ENCODE measurements at regions not wholly inside any gene's neighbourhood (a gene's known extent, or its start where the extent isn't known, plus 50 kb on each side); places are given as distances from the start of the nearest gene placed in this dataset.

DNA sequence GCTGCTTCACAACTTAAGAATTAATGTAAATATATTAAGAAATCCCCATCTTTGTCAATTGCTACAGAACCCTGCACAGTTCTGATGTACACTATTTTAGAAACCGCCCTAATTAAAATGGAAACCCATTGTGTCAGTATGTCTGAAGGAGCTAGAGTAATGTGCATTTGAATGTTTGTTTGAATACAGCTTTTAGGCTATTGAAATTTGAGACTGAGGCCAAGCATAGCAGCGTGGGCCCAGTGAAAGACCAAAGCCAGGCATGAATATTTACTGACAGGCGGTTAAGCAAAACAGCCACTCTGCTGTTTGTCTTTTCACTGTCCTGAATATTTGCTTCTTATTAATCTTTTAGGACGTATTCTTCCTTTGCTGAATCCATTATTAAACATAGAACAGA is 252.3 kb downstream of the IZUMO3 start:
- 25 to 32% (median 28%) methylated on average over 4 of the region's 4 CpGs for WGBS, 5 donors
- H3K36me3 ChIP-seq, result no peaks in the 10 kb centered on the region
- intact Hi-C loops (cut with DNase I; ENCODE audit: low total_unique reads), result no loop called here

DNA sequence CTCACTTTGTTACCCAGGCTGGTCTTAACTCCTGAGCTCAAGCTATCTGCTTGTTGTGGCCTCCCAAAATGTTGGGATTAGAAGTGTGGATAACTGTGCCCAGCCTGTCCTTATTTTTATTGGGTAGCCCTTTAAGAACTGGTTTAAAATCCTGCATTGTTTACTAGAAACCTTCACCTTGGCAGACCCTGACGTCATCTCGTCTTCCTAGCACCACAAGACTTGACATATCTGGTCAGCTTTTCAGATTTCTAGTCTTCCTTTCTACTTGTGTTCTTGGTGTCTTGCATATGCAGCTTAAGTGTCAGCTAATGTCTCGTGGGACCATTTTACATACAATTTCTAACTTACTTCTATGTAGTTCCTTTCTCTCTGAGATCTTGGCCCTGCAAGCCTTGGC is 258.9 kb downstream of the IZUMO3 start:
- Histone ChIP-seq H3K27ac (no peak overlapping the region), H3K27me3 (no peaks in the 10 kb centered on the region), H3K9me3 (peaks cover 0 to 18% (median 11%) of the 10 kb centered on the region in 4 donors), H3K4me1 (no peaks in the 10 kb centered on the region), H3K36me3 (no peaks in the 10 kb centered on the region), H3K4me3 (no peak overlapping the region)
- TF ChIP-seq, protein P1, sequence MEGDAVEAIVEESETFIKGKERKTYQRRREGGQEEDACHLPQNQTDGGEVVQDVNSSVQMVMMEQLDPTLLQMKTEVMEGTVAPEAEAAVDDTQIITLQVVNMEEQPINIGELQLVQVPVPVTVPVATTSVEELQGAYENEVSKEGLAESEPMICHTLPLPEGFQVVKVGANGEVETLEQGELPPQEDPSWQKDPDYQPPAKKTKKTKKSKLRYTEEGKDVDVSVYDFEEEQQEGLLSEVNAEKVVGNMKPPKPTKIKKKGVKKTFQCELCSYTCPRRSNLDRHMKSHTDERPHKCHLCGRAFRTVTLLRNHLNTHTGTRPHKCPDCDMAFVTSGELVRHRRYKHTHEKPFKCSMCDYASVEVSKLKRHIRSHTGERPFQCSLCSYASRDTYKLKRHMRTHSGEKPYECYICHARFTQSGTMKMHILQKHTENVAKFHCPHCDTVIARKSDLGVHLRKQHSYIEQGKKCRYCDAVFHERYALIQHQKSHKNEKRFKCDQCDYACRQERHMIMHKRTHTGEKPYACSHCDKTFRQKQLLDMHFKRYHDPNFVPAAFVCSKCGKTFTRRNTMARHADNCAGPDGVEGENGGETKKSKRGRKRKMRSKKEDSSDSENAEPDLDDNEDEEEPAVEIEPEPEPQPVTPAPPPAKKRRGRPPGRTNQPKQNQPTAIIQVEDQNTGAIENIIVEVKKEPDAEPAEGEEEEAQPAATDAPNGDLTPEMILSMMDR (IDR thresholded peaks at IDR 0.05), result no peak
- TF ChIP-seq POLR2A (IDR thresholded peaks at IDR 0.05) (no peak), EP300 (IDR thresholded peaks at IDR 0.05) (no peak), POLR2AphosphoS5 (IDR thresholded peaks at IDR 0.05) (no peak)
- no peak for DNase-seq
- intact Hi-C loops (cut with DNase I; ENCODE audit: low total_unique reads), result no loop called here
- 53 to 71% (median 66%) methylated on average over 3 of the region's 3 CpGs for WGBS, 5 donors

More for the DNA sequence above, 252.3 kb downstream of the IZUMO3 start:
- TF ChIP-seq POLR2AphosphoS5 (IDR thresholded peaks at IDR 0.05) (no peak), EP300 (IDR thresholded peaks at IDR 0.05) (no peak)
- Histone ChIP-seq H3K4me3 (no peak overlapping the region), H3K27ac (no peak overlapping the region), H3K27me3 (no peaks in the 10 kb centered on the region), H3K9me3 (peaks cover 0 to 14% (median 6%) of the 10 kb centered on the region in 4 donors), H3K4me1 (no peaks in the 10 kb centered on the region)
- DNase-seq, result no peak

DNA sequence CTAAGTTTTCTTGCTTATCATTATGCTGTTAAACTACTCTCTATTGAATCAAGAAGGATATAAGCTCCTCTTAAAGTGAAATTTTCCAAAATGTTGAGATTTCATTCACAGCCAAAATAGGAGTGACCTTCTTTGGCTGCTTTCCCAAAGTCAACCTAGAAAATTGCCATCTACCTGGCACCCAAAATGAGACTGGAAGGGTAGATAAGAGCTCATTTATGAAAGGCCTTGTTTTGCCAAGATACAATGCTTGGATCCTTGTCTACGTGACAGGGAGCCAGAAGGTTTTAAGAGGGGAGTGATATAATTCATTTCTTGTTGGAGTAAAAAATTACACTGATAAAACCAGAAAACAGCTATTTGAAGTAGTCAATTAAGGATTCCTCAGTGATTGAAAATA is 287.1 kb downstream of the IZUMO3 start:
- Histone ChIP-seq H3K9me3 (peaks cover 0 to 4% (median 2%) of the 10 kb centered on the region in 4 donors), H3K4me3 (no peak overlapping the region), H3K4me1 (no peaks in the 10 kb centered on the region), H3K36me3 (no peaks in the 10 kb centered on the region), H3K27me3 (no peaks in the 10 kb centered on the region), H3K27ac (no peak overlapping the region)
- WGBS, 5 donors, result 11 to 37% (median 29%) methylated on average over 1 of the region's 1 CpG
- no peak for DNase-seq
- TF ChIP-seq, protein P1 (IDR thresholded peaks at IDR 0.05), result no peak
- TF ChIP-seq POLR2AphosphoS5 (IDR thresholded peaks at IDR 0.05), result no peak
- TF ChIP-seq EP300 (IDR thresholded peaks at IDR 0.05), result no peak
- no peak for TF ChIP-seq POLR2A (IDR thresholded peaks at IDR 0.05)
- intact Hi-C loops (cut with DNase I; ENCODE audit: low total_unique reads), result no loop called here

DNA sequence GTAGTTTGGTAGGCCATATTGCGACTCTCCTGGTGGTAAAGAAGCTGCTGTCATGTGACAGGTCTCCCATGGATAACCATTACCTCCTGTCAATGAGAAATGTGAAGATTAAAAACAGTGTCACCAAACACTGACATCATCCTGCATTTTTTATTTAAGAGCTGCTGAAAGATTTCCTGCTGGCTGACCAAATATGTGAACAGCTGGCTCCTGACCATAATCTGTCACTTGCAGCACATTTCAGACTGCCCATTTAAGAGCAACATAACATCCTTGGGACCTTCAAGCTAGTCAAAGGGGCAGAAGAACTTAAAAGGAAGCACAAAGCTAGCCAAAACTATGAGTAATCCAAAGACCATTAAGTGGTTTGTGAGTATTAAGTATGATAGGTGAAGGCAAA is 288.0 kb downstream of the IZUMO3 start:
- no peaks in the 10 kb centered on the region for H3K27me3 ChIP-seq
- DNase-seq, result peak in 1 of 2 donors; percentile 3
- TF ChIP-seq, protein P1 (IDR thresholded peaks at IDR 0.05), result no peak
- TF ChIP-seq EP300 (IDR thresholded peaks at IDR 0.05) (no peak), POLR2AphosphoS5 (IDR thresholded peaks at IDR 0.05) (no peak), POLR2A (IDR thresholded peaks at IDR 0.05) (no peak)
- H3K27ac ChIP-seq, result no peak overlapping the region
- 72 to 80% (median 74%) methylated on average over 1 of the region's 1 CpG for whole genome bisulfite sequencing, 5 donors
- intact Hi-C loops (cut with DNase I; ENCODE audit: low total_unique reads), result no loop called here
- H3K36me3 ChIP-seq, result no peaks in the 10 kb centered on the region
- no peaks in the 10 kb centered on the region for H3K4me1 ChIP-seq
- H3K9me3 ChIP-seq, result peaks cover 0 to 12% (median 5%) of the 10 kb centered on the region in 4 donors
- no peak overlapping the region for H3K4me3 ChIP-seq

DNA sequence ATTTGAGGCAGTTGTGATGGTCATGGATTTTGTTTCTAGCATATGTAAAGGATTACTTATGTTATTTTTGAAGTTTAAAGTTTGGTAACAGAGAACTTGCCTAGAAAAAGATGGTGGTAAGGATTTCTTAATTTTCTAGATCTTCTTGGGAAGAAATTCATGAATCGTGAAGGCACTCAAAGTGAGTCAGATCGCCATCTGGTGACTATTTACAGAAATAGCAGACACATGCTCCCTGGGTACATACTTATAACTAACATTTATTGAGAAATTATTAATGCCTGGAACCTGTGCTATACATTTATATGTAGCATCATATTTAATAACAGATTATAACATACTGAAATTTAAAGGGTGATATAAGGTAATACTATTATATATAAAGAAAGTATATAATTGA is 299.7 kb downstream of the IZUMO3 start:
- no peak overlapping the region for H3K4me3 ChIP-seq
- H3K27me3 ChIP-seq, result no peaks in the 10 kb centered on the region
- intact Hi-C loops (cut with DNase I; ENCODE audit: low total_unique reads), result no loop called here
- H3K9me3 ChIP-seq, result peaks cover 0 to 7% (median 0%) of the 10 kb centered on the region in 4 donors
- H3K36me3 ChIP-seq, result no peaks in the 10 kb centered on the region
- H3K4me1 ChIP-seq, result no peaks in the 10 kb centered on the region
- 27 to 36% (median 31%) methylated on average over 2 of the region's 2 CpGs for WGBS, 5 donors
- no peak for DNase-seq
- TF ChIP-seq EP300 (IDR thresholded peaks at IDR 0.05) (no peak), POLR2A (IDR thresholded peaks at IDR 0.05) (no peak), POLR2AphosphoS5 (IDR thresholded peaks at IDR 0.05) (no peak)
- TF ChIP-seq, protein P1 (IDR thresholded peaks at IDR 0.05), result no peak
- H3K27ac ChIP-seq, result no peak overlapping the region

All from stomach (tissue), 8 donors.